K562 (cell line): ENCODE measurements at regions not wholly inside any gene's neighbourhood (a gene's known extent, or its start where the extent isn't known, plus 50 kb on each side); places are given as distances from the start of the nearest gene placed in this dataset.

ENCODE experiments used
- ATAC-seq: fragments of 200-7000 bp; cut with Tn5 transposase; 3 replicates; pipeline ENCODE4 v1.9.1; 2020; ENCODE audit warnings: moderate library complexity
- BruUV-seq: library from RNA; stranded (reverse); fragments of 400-500 nt; replicated peaks from 2 replicates; lab custom pipeline; 2021; lab: Mats Ljungman, UMichigan
- CTCF ChIA-PET: fragments of 300-600 bp; formaldehyde crosslinking; extraction: SDS; loops from one replicate; lab custom pipeline; 2021; ENCODE audit warnings: low intra/inter-chr PET ratio; lab: Yijun Ruan, JAX
- POLR2A ChIA-PET: fragments of 300-600, 350-650 bp; sonication (Branson Sonifier 250); formaldehyde crosslinking; extraction: SDS; loops from one replicate; lab custom pipeline; 2021; ENCODE audit warnings: antibody characterized with exemption, inconsistent platforms; lab: Yijun Ruan, JAX
- DNase-seq, 4 experiments: peaks; one replicate each; pipeline versions ENCODE4 v3.0.0 to v3.0.0-alpha.2; 2011 to 2018; ENCODE audit warnings: low spot score in 3 of 4, mixed read lengths in 3 of 4; ENCODE audit errors: extremely low read depth in 1 of 4
- FAIRE-seq: peaks from 2 replicates; lab custom pipeline; 2011; peaks lifted over from hg19 to GRCh38; lab: Jason Lieb, UNC
- H2AFZ ChIP-seq: 2 replicates; pipeline ENCODE4 v1.6.0; 2011; ENCODE audit warnings: low read depth, low read length, control low read depth, inconsistent platforms
- H3K27ac ChIP-seq: fragments of 200-600 bp; 3 replicates; pipeline ENCODE4 v1.8.0; 2011; ENCODE audit warnings: low read depth, mild to moderate bottlenecking, control low read depth, inconsistent platforms, low read length, moderate library complexity, mixed read lengths; ENCODE audit errors: extremely low read depth
- H3K27me3 ChIP-seq, 2 experiments: fragments of 300-600 bp in 1 of 2; 2 replicates in 1 of 2; 3 replicates in 1 of 2; pipeline versions ENCODE4 v1.6.0 to v1.8.0; 2011; ENCODE audit warnings: inconsistent platforms in 2 of 2, low read length in 2 of 2, mild to moderate bottlenecking in 1 of 2, mixed read lengths in 1 of 2, moderate library complexity in 1 of 2; ENCODE audit not compliant: control insufficient read depth in 2 of 2, insufficient read depth in 2 of 2
- H3K36me3 ChIP-seq: fragments of 300-600 bp; 3 replicates; pipeline ENCODE4 v1.8.0; 2011; ENCODE audit warnings: mild to moderate bottlenecking, low read length, inconsistent platforms; ENCODE audit not compliant: control insufficient read depth, insufficient read depth
- H3K4me1 ChIP-seq, 2 experiments: fragments of 200-600 bp in 1 of 2; replicated peaks in 1 of 2; 2 replicates in 1 of 2; 3 replicates in 1 of 2; pipeline versions ENCODE4 v1.5.1 to v1.8.0; 2011; ENCODE audit warnings: inconsistent platforms in 2 of 2, low read length in 2 of 2, mild to moderate bottlenecking in 1 of 2, mixed read lengths in 1 of 2, moderate library complexity in 1 of 2; ENCODE audit not compliant: control insufficient read depth in 2 of 2, insufficient read depth in 2 of 2
- H3K4me2 ChIP-seq: 2 replicates; pipeline ENCODE4 v1.6.1; 2011; ENCODE audit warnings: low read length, control low read depth, inconsistent platforms, mixed read lengths; ENCODE audit not compliant: insufficient read depth
- H3K4me3 ChIP-seq: fragments of 200-600 bp; sonication (generic), shearing (Covaris generic); 2 replicates; pipeline ENCODE4 v1.5.1; 2016; ENCODE audit warnings: control low read depth, inconsistent platforms
- H3K79me2 ChIP-seq: fragments of 200-600 bp; 3 replicates; pipeline ENCODE4 v1.8.0; 2011; ENCODE audit warnings: low read length, inconsistent platforms; ENCODE audit not compliant: control insufficient read depth, insufficient read depth
- H3K9ac ChIP-seq, 2 experiments: 2 replicates each; pipeline versions ENCODE4 v1.6.0 to v1.6.1; 2011; ENCODE audit warnings: low read depth in 2 of 2, low read length in 2 of 2, control low read depth in 1 of 2, inconsistent platforms in 1 of 2, mild to moderate bottlenecking in 1 of 2, mixed read lengths in 1 of 2; ENCODE audit not compliant: insufficient read depth in 1 of 2
- H3K9me1 ChIP-seq: one replicate; pipeline ENCODE4 v1.6.0; 2011; ENCODE audit warnings: inconsistent platforms, mild to moderate bottlenecking, low read length, moderate library complexity; ENCODE audit not compliant: control insufficient read depth, insufficient read depth
- H3K9me3 ChIP-seq: replicated peaks from 2 replicates; pipeline ENCODE4 v1.5.1; 2011; ENCODE audit warnings: low read depth, low read length, inconsistent platforms; ENCODE audit not compliant: control insufficient read depth, insufficient read depth
- H4K20me1 ChIP-seq: replicated peaks from 2 replicates; pipeline ENCODE4 v1.6.1; 2011; ENCODE audit warnings: low read length, inconsistent platforms, mixed read lengths; ENCODE audit not compliant: control insufficient read depth, insufficient read depth
- BCL6 ChIP-seq: fragments of 250-450 bp; sonication (Bioruptor Pico); IDR thresholded peaks from 2 replicates; pipeline ENCODE4 v1.4.0; 2020
- BHLHE40 ChIP-seq: IDR thresholded peaks from 2 replicates; pipeline ENCODE4 v1.6.1; 2011; ENCODE audit warnings: low read length, improper control_type of control experiment
- DLX4 ChIP-seq: fragments of 250-450 bp; sonication (Bioruptor Pico); IDR thresholded peaks from 2 replicates; pipeline ENCODE4 v1.6.1; 2021; ENCODE audit warnings: mild to moderate bottlenecking
- ETV5 ChIP-seq: sonication (generic); formaldehyde crosslinking; IDR thresholded peaks from 2 replicates; pipeline ENCODE4 v1.4.0; 2020; ENCODE audit warnings: low read depth, mild to moderate bottlenecking, missing genetic modification reagents
- HOXB6 ChIP-seq: fragments of 250-450 bp; sonication (Bioruptor Pico); IDR thresholded peaks from 2 replicates; pipeline ENCODE4 v1.5.1; 2022; ENCODE audit warnings: mild to moderate bottlenecking, borderline replicate concordance
- KDM1A ChIP-seq, 2 experiments: fragments of 450-650 bp; IDR thresholded peaks; 2 replicates each; pipeline ENCODE4 v1.6.1; 2016; ENCODE audit warnings: mild to moderate bottlenecking in 2 of 2
- NR0B1 ChIP-seq: fragments of 450-650 bp; IDR thresholded peaks from one replicate; pipeline ENCODE4 v1.6.1; 2018; ENCODE audit warnings: mild to moderate bottlenecking, moderate library complexity; ENCODE audit not compliant: partially characterized antibody
- POLR3G ChIP-seq: IDR thresholded peaks from 2 replicates; pipeline ENCODE4 v1.6.1; 2011; ENCODE audit not compliant: insufficient read length, insufficient replicate concordance; ENCODE audit errors: extremely low read depth
- PTBP1 ChIP-seq: fragments of 200-400 bp; formaldehyde crosslinking; IDR thresholded peaks from 2 replicates; pipeline ENCODE4 v1.6.1; 2017; ENCODE audit warnings: low read depth, low read length
- RBM17 ChIP-seq: fragments of 200-400 bp; formaldehyde crosslinking; IDR thresholded peaks from 2 replicates; pipeline ENCODE4 v1.6.1; 2017; ENCODE audit warnings: low read depth, mild to moderate bottlenecking, low read length, borderline replicate concordance
- REST ChIP-seq, 2 experiments: fragments of 450-650 bp; formaldehyde crosslinking in 1 of 2; IDR thresholded peaks; 2 replicates each; pipeline versions ENCODE4 v1.4.0 to v1.6.1; 2014 to 2020; ENCODE audit warnings: mild to moderate bottlenecking in 2 of 2, borderline replicate concordance in 1 of 2, low read depth in 1 of 2
- TAF7 ChIP-seq: fragments of 450-650 bp; IDR thresholded peaks from 2 replicates; pipeline ENCODE4 v1.6.1; 2016; ENCODE audit warnings: missing genetic modification characterization, missing compliant biosample characterization
- ZNF354B ChIP-seq: fragments of 250-450 bp; sonication (Bioruptor Pico); IDR thresholded peaks from 2 replicates; pipeline ENCODE4 v1.4.0; 2020
- ZNF707 ChIP-seq: fragments of 250-450 bp; sonication (Bioruptor Pico); conservative IDR thresholded peaks from 2 replicates; pipeline ENCODE4 v1.8.0; 2022; ENCODE audit warnings: inconsistent platforms, mild to moderate bottlenecking, moderate library complexity
- WGBS: fragments of 100-300 bp; shearing (Covaris generic); methylation state at CpG from one replicate; pipeline ENCODE4 v1.1.6; 2016; ENCODE audit warnings: low coverage, mixed read lengths; ENCODE audit not compliant: insufficient coverage; ENCODE audit errors: missing lambda C conversion rate; 5-methylcytosine and 5-hydroxymethylcytosine counted together
- in situ Hi-C: fragments of 300-500 bp; cut with MboI; formaldehyde crosslinking; loops from 4 replicates; pipeline ENCODE4 v1.15.0; 2018; ENCODE audit warnings: inconsistent platforms, mixed read lengths
- intact Hi-C: fragments of 100-400 bp; cut with micrococcal nuclease; formaldehyde crosslinking; loops from 2 replicates; pipeline ENCODE4 v1.14.2; 2022

- Histone ChIP-seq H3K9me3 (no peaks in the 10 kb centered on the region), H3K4me3 (no peak overlapping the region), H3K4me2 (no peak overlapping the region), H4K20me1 (no peaks in the 10 kb centered on the region), H3K9ac (no peak overlapping the region), H3K27me3 (no peaks in the 10 kb centered on the region), H3K4me1 (no peaks in the 10 kb centered on the region), H3K79me2 (no peaks in the 10 kb centered on the region), H3K36me3 (no peaks in the 10 kb centered on the region), H3K9me1 (no peaks in the 10 kb centered on the region), H3K27ac (no peak overlapping the region), H2AFZ (no peak overlapping the region)
- 8% methylated on average over 1 of the region's 1 CpG for WGBS
- intact Hi-C loops = no loop called here
- ChIA-PET CTCF (no interaction called here), POLR2A (no interaction called here)
- in situ Hi-C loops = no loop called here
- DNase-seq (no peak), FAIRE-seq (no peak), ATAC-seq (no peak)
- no TSS peak for BruUV-seq
- TF ChIP-seq HOXB6 (no peak), NR0B1 (no peak), REST (IDR thresholded peaks at IDR 0.05; ENCODE audit: borderline replicate concordance) (no peak), REST (CRISPR knock-in tag; IDR thresholded peaks at IDR 0.05; ENCODE audit: low read depth) (no peak), RBM17 (no peak), ETV5 (no peak), ZNF707 (CRISPR knock-in tag) (no peak), BHLHE40 (no peak), POLR3G (no peak), DLX4 (CRISPR knock-in tag) (no peak), BCL6 (CRISPR knock-in tag) (no peak), TAF7 (tag) (no peak), PTBP1 (no peak), KDM1A (IDR thresholded peaks at IDR 0.05) (no peak), ZNF354B (CRISPR knock-in tag) (no peak)
Measured at GRCh38 chr13:76389321-76389720, 496.9 kb downstream of the KCTD12 start.
